H54 (cell line): ENCODE measurements at regions not wholly inside any gene's neighbourhood (a gene's known extent, or its start where the extent isn't known, plus 50 kb on each side); places are given as distances from the start of the nearest gene placed in this dataset.
"Not testable (repeated sequence)": the region's sequence is repeated elsewhere in the genome, so short reads cannot be mapped to it uniquely, and the experiment has no call there.

Experiments
- DNase-seq: peaks from one replicate; pipeline ENCODE4 v3.0.0; 2011; ENCODE audit warnings: low spot score, mixed read lengths; ENCODE audit not compliant: insufficient read length
- FAIRE-seq: peaks from 3 replicates; lab custom pipeline; 2011; peaks lifted over from hg19 to GRCh38; lab: Jason Lieb, UNC
- POLR2A ChIP-seq: IDR thresholded peaks from 2 replicates; pipeline ENCODE4 v1.6.1; 2011; ENCODE audit warnings: low read depth, mild to moderate bottlenecking, low read length

- no peak for DNase-seq
- no peak for FAIRE-seq
- TF ChIP-seq POLR2A: no peak
Measured at GRCh38 chr3:8325306-8325705, 176.3 kb upstream of the LMCD1 start.

DNA sequence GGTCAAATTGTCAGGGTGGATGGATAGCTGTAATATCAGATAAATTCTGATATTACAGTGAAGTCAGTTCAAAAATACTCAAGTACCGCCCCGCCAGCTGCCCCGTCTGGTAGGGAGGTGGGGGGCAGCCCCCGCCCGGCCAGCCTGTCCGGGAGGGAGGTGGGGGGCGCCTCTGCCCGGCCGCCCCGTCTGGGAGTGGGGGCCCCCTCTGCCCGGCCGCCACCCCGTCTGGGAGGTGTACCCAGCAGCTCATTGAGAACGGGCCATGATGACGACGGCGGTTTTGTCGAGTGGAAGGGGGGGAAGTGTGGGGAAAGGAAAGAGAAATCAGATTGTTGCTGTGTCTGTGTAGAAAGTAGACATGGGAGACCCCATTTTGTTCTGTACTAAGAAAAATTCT lies 175.8 kb upstream of the LMCD1 start:
- not testable (repeated sequence) for DNase-seq, FAIRE-seq

DNA sequence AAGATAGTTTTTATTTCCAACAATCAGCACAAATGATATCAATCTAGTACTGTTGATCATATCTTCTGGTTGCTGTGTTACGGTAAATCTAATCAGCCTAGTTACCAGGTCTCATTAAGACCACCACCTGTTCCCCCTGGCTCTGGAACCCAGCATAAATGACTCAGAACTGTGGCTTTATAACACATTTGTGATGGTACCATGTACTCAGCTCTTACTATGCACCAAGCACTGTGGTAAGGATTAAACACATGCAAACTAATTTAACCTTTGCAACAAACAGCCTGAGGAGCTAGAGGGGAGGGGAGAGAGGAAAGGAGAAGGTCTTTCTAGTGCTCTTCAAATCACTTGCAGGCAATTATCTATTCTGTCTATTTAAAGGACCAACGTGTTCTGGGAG lies 173.9 kb upstream of the LMCD1 start:
- FAIRE-seq (no peak), DNase-seq (no peak)
- no peak for TF ChIP-seq POLR2A

DNA sequence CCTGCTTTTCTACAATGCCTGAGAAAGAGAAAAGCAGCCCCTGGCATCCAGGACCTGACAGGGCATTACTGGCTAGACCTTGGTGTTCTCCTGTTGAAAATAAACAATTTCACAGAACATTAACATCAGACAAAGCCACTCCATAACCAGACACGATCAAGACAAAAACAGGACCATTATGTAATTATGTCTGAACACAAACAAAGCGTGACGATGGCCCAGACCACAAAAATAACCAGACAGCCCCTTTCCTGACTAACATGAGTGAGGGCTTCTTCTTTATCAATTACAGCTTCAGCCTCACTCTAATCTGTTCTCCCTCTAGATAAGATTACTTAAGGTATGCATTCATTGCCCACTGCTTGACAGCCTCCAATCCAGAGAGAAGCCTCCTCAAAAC lies 172.7 kb upstream of the LMCD1 start:
- no peak for TF ChIP-seq POLR2A
- FAIRE-seq (no peak), DNase-seq (no peak)

DNA sequence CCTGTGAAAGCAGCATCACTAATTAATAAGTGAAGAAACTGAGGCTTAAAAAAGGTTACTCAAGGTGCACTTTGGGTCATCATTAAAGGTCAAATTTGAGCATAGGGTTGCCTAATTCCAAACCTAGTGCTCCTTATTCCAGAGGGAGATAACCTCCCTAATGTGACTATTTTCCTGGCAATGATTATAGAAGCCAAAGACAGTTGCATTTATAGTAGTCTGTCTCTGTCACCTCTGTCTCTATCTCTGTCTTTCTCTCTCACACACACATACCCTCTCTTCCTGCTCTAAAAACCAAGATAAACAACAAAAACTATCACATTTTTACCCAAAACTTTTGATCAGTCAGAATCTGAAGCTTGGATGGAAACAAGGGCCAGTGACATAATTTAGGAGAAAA lies 172.0 kb upstream of the LMCD1 start:
- FAIRE-seq: no peak

GRCh38 chr3:8336456-8336855 lies 165.2 kb upstream of the LMCD1 start:
- TF ChIP-seq POLR2A: no peak
- DNase-seq: no peak
- FAIRE-seq: no peak

More for the DNA sequence above, 172.0 kb upstream of the LMCD1 start:
- TF ChIP-seq POLR2A: no peak
- DNase-seq: no peak

DNA sequence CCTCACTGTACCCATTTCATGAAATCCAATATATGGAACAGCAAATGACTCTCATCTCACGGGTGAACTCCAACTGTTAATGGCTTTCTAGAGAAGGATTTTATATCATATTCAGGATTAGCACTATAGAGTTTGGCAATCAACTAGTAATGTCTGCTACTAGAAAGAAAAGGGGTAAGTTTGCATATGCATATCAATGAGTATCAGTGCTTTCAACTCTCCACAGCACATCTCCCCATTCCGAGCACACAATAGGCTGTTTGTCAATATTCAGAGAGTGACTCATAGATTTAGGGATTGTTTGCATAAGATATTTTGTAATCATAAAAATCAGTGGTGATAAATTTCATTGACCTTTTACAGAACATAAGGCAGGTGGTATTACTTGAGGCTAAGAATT lies 163.2 kb upstream of the LMCD1 start:
- FAIRE-seq (no peak), DNase-seq (no peak)
- no peak for TF ChIP-seq POLR2A

DNA sequence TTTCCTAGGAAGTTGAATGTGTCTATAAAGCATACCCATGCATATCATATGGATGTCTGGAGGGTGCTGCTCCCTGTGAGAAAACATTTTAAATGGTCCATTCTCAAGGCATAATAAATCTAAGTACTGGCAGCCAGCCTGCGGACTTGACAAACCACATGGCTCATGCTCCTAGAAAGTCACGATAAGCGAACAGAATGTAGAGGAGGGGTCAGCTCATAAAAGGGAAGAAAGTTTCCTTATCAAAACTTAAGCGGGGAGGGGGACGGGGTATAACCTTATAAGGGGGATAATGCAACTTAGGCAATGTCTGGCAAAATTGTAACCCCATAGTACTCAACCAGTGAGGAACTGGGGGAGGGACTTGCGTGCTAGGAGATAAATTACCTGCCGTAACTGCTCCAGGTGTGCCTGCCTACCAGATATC lies 159.8 kb upstream of the LMCD1 start:
- no peak for FAIRE-seq
- no peak for DNase-seq

GRCh38 chr3:8343058-8343457 lies 158.6 kb upstream of the LMCD1 start:
- no peak for FAIRE-seq
- TF ChIP-seq POLR2A: no peak
- no peak for DNase-seq

More for the DNA sequence above, 159.8 kb upstream of the LMCD1 start:
- TF ChIP-seq POLR2A: no peak

DNA sequence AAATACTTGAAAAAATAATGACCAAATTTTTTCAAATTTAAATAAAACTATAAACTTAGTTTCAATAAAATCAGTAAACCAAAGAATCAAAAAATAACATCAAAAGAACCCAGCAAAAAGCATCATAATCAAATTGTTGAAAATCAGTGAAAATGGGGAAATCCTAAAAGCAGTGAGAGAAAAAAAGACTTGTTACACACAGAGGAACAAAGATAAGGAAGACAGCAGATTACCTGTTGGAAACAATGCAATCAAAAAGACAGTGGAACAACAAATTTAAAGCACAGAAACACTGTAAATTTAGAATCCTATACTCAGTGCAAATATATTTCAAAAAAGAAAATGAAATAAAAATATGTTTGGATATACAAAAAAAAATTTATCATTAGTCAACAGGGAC lies 156.2 kb upstream of the LMCD1 start:
- DNase-seq: no peak
- TF ChIP-seq POLR2A: no peak
- FAIRE-seq: no peak

DNA sequence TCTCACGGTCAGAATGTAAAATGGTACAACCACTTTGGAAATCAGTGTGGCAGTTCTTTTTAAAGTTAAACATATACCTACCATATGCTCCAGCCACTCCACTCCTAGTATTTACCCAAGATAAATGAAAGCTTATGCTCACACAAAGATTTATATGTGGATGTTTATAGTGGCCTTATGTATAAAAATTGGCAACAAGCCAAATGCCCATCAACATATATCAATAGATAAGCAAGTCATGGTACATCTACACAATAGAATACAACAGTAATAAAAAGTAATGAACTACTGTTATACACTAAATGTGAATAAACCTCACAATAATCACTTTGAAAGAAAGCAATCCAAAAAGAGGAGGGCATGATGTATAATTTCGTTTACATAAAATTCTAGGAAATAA lies 153.5 kb upstream of the LMCD1 start:
- no peak for TF ChIP-seq POLR2A
- DNase-seq (no peak), FAIRE-seq (no peak)

GRCh38 chr3:8352475-8352874 lies 149.1 kb upstream of the LMCD1 start:
- no peak for FAIRE-seq
- DNase-seq: no peak
- no peak for TF ChIP-seq POLR2A

- FAIRE-seq: no peak
- DNase-seq: no peak
- TF ChIP-seq POLR2A: no peak
Measured at GRCh38 chr3:8353364-8353763, 148.3 kb upstream of the LMCD1 start.

GRCh38 chr3:8355346-8355745 lies 146.3 kb upstream of the LMCD1 start:
- FAIRE-seq (no peak), DNase-seq (no peak)
- no peak for TF ChIP-seq POLR2A

DNA sequence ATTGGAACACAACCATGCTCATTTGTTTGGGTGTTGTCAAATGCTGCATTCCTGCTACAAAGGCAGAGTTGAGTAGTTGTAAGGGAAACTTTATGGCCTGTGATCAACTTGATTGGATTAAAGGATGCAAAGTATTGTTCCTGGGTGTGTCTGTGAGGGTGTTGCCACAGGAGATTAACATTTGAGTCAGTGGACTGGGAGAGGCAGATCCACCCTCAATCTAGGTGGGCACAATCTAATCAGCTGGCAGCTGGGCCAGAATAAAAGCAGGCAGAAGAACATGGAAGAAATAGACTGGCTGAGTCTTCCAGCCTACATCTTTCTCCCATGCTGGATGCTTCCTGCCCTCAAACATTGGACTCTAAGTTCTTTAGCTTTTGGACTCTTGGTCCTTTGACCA lies 145.6 kb upstream of the LMCD1 start:
- FAIRE-seq, DNase-seq: not testable (repeated sequence)

DNA sequence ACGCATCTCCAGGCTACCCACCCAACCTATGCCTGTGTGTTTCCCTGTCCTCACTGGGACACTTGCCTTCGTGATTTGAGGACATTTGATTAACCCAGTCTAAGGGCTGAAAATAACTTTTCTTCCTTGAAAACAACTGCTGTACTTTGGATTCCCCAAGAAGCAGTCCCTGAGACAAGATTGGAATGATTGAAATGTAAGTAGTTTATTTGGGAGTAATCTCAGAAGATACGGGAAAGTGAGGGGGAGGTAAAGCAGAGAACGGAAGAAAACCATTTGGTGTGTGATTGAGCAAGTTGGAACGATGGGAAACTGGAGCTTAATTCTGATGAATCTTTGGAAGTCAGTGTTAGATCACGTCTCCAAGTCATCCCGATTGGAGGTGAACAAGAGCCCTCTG lies 143.8 kb upstream of the LMCD1 start:
- no peak for TF ChIP-seq POLR2A
- no peak for DNase-seq
- no peak for FAIRE-seq
